ENCODE measurements at regions not wholly inside any gene's neighbourhood (a gene's known extent, or its start where the extent isn't known, plus 50 kb on each side); places are given as distances from the start of the nearest gene placed in this dataset.
"Not testable (repeated sequence)": the region's sequence is repeated elsewhere in the genome, so short reads cannot be mapped to it uniquely, and the experiment has no call there.

DNA sequence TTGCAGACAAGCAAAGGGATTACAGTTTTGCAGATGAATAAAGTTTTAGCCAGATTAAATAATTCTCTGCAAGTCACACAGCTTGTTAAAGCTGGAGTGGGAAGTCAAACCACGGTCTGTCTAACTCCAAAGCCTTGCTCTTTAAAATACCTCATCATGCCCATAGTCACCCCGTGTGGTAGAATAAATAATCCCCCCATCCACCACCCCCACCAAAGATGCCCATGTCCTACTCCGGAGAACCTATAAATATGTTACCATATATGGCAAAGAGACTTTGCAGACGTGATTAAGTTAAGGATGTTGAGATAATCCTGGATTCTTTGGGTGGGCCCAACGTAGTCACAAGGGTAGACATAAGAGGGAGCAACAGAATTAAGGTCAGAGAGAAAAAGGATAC, 118.7 kb downstream of the BEND2 start:
- DNase-seq (ENCODE audit: low spot score): no peak

DNA sequence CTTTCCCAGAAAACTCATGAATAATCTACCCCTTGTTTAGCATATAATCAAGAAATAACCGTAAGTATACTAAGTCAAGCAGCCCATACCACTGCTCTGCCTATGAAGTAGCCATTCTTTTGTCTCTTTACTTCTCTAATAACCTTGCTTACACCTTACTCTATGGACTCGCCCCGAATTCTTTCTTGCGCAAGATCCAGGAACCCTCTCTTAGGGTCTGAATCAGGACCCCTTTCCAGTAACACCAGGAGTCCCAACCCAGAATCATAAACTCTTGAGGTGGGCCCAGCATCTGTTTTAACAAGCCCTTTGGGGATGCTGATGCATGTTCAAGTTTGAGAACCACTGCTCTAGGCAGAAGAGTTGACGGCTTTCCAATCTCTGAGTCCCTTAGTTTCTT, 119.6 kb downstream of the BEND2 start:
- DNase-seq (ENCODE audit: low spot score): no peak

- no peak for DNase-seq (ENCODE audit: low spot score)
These were observed 120.9 kb downstream of the BEND2 start for GRCh38 chrX:18099745-18100144.

DNA sequence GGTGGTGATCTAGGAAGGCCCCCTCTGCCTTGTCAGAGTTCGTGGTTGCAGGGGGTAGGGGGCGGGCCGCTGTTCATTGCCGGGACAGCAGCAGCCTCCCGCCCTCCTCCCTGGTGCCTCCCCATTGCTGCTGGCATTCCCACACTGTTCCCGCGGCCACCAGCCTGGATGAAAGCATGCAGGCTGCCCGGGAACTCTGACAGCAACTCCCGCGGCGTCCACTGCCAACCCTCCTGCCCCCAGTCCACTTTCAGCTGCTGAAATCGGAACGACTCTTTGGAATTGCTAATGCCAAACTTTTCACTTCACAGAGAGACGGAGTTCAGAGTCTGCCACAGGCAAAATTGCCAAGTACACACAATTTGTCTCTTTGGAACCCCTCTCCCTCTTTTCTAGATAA, 121.9 kb downstream of the BEND2 start:
- no peak for DNase-seq (ENCODE audit: low spot score)

DNA sequence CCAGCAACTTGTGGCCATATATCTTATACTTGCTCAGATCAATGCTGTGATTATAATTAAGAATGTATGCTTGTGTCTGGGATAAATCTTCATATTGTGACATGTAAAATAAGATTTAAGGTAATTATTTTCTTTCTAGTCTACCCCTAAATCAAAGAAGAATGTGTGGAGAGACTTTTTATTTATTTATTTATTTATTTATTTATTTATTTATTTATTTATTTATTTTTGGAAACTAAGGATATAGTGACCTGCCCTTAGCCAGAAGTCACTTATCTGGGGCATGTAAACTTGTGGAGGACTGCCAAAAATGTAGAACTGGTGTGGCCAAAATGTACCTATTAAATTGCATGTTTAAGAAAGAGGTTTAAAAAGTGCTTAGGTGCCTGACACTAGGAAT, 144.3 kb downstream of the BEND2 start:
- DNase-seq (ENCODE audit: low spot score): no peak

- no peak for DNase-seq (ENCODE audit: low spot score)
These were observed 145.1 kb downstream of the BEND2 start for GRCh38 chrX:18075603-18076002.

- not testable (repeated sequence) for DNase-seq (ENCODE audit: low spot score)
These were observed 152.6 kb downstream of the BEND2 start for GRCh38 chrX:18068045-18068444.

- no peak for DNase-seq (ENCODE audit: low spot score)
These were observed 154.7 kb downstream of the BEND2 start for GRCh38 chrX:18065956-18066355.

GRCh38 chrX:18051690-18052089, 169.0 kb downstream of the BEND2 start:
- DNase-seq (ENCODE audit: low spot score): no peak

- no peak for DNase-seq (ENCODE audit: low spot score)
These were observed 173.2 kb downstream of the BEND2 start for GRCh38 chrX:18047491-18047890.

DNA sequence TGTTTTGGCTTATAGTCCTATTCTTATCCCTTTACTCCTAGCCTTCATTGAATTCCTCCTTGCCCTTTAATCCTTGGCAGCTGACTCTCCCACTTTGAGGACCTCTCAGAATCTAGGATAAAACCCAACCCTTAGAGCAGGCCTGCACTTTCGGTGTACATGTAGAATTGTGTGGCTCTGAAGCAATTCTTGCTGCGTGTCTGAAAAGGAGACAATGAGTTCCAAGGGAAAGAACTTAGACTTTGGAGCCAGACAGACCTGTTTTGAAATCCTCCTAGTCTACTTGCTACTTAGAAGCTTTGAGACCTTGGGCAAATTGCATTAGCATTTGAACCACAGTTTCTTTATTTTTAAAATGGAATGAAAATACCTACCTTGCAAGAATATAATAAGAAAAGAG, 175.2 kb downstream of the BEND2 start:
- DNase-seq (ENCODE audit: low spot score): no peak

DNA sequence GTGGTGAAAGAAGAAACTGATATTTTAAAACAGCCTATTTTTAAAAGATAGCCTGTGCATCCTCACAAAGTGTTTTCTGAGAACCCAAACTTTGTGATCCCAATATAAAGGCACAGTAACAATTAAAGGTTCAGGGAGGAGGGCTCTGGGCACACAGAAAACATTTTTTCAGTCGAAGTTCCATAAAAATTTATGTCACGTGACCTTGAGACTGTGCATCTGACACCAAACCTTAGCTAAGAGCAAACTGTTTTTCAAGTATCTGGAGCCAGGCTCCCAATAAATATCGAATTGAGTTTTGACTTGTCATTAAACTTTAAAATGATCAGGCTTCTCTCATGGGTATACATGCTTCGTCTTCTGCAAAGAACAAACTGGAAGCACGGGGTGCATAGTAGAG, 177.9 kb downstream of the BEND2 start:
- DNase-seq (ENCODE audit: low spot score): no peak

DNA sequence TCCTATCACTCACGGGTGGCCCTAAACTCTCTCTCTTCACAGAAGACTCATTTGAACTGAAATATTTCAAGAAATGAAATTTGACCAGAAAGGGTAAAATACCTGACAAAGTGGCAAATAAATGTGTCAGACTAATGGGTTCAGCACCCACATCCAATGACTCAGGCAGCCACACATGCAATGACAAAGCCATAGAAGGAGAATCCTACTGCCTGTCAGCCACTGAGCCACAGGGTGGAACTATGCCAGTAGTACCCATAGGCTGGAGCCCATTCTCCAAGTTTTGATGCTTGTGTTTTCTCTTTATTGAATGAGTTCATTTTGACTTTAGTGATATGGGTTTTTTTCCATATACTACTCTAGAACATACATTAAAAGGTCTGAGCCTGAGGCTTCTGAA, 179.0 kb downstream of the BEND2 start:
- DNase-seq (ENCODE audit: low spot score): no peak

DNA sequence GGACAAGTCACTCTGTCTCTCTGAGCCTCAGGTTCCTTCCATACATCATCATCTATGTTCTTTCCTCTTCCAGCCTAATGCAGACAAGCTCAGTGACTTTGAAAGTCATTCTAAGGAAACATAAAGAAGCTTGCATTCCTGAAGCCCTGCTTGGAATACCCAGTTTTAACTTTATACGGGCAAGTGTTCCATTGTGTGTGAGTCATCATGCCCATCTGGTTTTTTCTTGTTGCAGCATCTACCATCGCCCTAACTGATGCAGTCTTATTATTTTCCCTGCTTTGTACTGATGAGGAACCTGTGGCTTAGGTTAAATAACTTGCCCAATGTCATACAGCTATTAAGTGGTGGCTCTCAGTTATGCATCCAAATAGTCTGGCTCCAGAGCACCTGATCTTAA, 177.9 kb upstream of the RAI2 start:
- no peak for DNase-seq (ENCODE audit: low spot score)

- no peak for DNase-seq (ENCODE audit: low spot score)
These were observed 175.3 kb upstream of the RAI2 start for GRCh38 chrX:18036394-18036793.

- no peak for DNase-seq (ENCODE audit: low spot score)
These were observed 173.8 kb upstream of the RAI2 start for GRCh38 chrX:18034945-18035344.

GRCh38 chrX:18034504-18034903, 173.4 kb upstream of the RAI2 start:
- DNase-seq (ENCODE audit: low spot score): no peak

- no peak for DNase-seq (ENCODE audit: low spot score)
These were observed 171.6 kb upstream of the RAI2 start for GRCh38 chrX:18032486-18033221.

GRCh38 chrX:18031726-18032375, 170.8 kb upstream of the RAI2 start:
- no peak for DNase-seq (ENCODE audit: low spot score)

GRCh38 chrX:18030656-18031055, 169.6 kb upstream of the RAI2 start:
- DNase-seq (ENCODE audit: low spot score): not testable (repeated sequence)

GRCh38 chrX:18026166-18026565, 165.1 kb upstream of the RAI2 start:
- peak; percentile 2 for DNase-seq (ENCODE audit: low spot score)

DNA sequence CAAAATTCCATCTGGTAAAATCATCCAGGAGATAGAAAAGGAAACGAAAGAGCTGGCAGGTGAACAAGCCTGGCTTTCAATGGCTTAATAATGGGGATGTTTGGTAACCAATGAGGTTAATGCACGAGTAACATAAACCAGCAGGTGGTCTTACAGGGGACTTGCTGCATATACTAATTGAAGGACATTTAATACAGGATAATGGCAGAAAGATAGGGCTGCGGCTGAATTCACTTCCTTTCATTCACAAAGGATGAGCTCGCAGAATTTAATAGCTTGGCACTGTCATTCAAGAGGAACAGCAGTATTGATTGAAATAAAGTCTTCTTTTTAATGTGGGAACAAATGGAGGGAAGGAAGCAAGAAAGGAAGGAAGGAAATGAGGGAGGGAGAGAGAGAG, 156.3 kb upstream of the RAI2 start:
- no peak for DNase-seq (ENCODE audit: low spot score)

DNA sequence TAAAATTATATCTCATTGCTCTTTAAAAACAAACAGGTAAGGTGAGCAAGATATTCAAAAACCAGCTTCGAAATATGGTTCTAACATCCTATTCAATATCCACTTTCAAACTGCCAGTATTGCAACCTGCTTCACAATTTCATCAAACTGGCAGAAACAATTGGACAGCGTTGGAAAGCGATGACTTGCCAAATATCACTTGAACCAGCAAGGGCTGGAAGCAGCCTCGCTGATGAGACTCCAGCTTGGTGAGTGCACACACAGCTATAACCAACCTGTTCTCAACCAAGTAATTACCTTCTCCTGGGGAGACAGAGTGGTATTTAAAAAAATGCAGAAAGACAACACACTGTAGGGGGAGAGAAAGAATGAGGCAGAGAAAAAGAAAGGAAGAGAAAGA, 155.8 kb upstream of the RAI2 start:
- DNase-seq (ENCODE audit: low spot score): no peak

DNA sequence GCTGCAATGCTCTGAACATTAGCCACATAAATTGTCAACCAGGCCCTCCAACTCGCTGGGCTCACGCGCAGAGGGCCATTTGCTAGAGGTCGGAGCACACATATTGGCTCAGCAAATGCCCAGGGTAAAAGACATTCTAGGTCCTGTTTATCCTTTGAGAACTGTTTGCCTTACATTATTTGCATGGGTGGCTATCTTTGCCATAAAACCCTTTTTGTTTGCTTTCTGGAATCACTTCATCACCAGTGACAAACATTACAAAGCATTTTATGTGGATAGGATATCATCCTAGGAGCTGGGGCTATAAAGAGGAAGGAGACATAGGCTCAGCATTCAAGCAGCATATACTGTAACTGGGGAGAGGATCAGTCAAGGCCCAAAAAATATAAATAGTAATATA, 149.2 kb upstream of the RAI2 start:
- no peak for DNase-seq (ENCODE audit: low spot score)

All from A172 (cell line).